Psoas muscle (tissue), 7 donors: ENCODE measurements at regions not wholly inside any gene's neighbourhood (a gene's known extent, or its start where the extent isn't known, plus 50 kb on each side); places are given as distances from the start of the nearest gene placed in this dataset.
A peak's percentile ranks its signal among the peaks of the same experiment; 100 is the strongest.
"Not testable (repeated sequence)": the region's sequence is repeated elsewhere in the genome, so short reads cannot be mapped to it uniquely, and the experiment has no call there.

Experiments used
- ATAC-seq, 4 donors: fragments of 200-7000 bp; cut with Tn5 transposase; one replicate each; pipeline ENCODE4 v1.9.1; 2020; ENCODE audit warnings: moderate library complexity in 3 of 4, mild to moderate bottlenecking in 2 of 4
- DNase-seq, 2 donors: peaks; one replicate each; pipeline ENCODE4 v3.0.0-alpha.2; 2020
- H3K27ac ChIP-seq: fragments of 200-600 bp; one replicate; pipeline ENCODE4 v1.8.0; 2022
- H3K27me3 ChIP-seq, 3 donors: fragments of 200-600 bp in 1 of 3; one replicate each; pipeline versions ENCODE4 v1.6.1 to v1.8.0; 2013 to 2022; ENCODE audit warnings: low read length in 2 of 3, mild to moderate bottlenecking in 2 of 3, moderate library complexity in 1 of 3; ENCODE audit not compliant: insufficient read depth in 3 of 3
- H3K36me3 ChIP-seq, 2 donors: fragments of 200-600 bp in 1 of 2; one replicate each; pipeline versions ENCODE4 v1.6.1 to v1.8.0; 2013 to 2022; ENCODE audit warnings: low read depth in 1 of 2, mild to moderate bottlenecking in 1 of 2, moderate library complexity in 1 of 2; ENCODE audit not compliant: insufficient read depth in 1 of 2
- H3K4me1 ChIP-seq: fragments of 200-600 bp; one replicate; pipeline ENCODE4 v1.8.0; 2022
- H3K4me3 ChIP-seq: fragments of 200-600 bp; one replicate; pipeline ENCODE4 v1.8.0; 2022; ENCODE audit warnings: mild to moderate bottlenecking
- H3K9me3 ChIP-seq: fragments of 200-600 bp; one replicate; pipeline ENCODE4 v1.8.0; 2022
- WGBS, 3 donors: extraction: QIAGEN DNeasy Blood & Tissue Kit; methylation state at CpG; one replicate each; pipeline versions ENCODE4 v1.1.6 to v1.1.7; 2013; 5-methylcytosine and 5-hydroxymethylcytosine counted together
- intact Hi-C, 2 donors: fragments of 100-400 bp; cut with DNase I; formaldehyde crosslinking; loops; one replicate each; pipeline versions ENCODE4 v1.11.0 to v1.14.2; 2022
- TF ChIP-seq, protein P1 (sequence below): fragments of 200-600 bp; IDR thresholded peaks from one replicate; pipeline ENCODE4 v1.8.0; 2022; ENCODE audit warnings: antibody characterized with exemption
- donor health status: healthy with polysubstance abuse.
- donor health status: DM: no; HTN: no; CAD: no; lungs with moderate emphysema.
- donor health status: Bipolar disorder and iron deficiency.
- donor health status: healthy.
- donor health status: DM: yes; HTN: yes; CAD: no.
- donor health status: DM: no; HTN: no; CAD: no.
- donor health status: DM: yes; HTN: yes; CAD: no.

DNA sequence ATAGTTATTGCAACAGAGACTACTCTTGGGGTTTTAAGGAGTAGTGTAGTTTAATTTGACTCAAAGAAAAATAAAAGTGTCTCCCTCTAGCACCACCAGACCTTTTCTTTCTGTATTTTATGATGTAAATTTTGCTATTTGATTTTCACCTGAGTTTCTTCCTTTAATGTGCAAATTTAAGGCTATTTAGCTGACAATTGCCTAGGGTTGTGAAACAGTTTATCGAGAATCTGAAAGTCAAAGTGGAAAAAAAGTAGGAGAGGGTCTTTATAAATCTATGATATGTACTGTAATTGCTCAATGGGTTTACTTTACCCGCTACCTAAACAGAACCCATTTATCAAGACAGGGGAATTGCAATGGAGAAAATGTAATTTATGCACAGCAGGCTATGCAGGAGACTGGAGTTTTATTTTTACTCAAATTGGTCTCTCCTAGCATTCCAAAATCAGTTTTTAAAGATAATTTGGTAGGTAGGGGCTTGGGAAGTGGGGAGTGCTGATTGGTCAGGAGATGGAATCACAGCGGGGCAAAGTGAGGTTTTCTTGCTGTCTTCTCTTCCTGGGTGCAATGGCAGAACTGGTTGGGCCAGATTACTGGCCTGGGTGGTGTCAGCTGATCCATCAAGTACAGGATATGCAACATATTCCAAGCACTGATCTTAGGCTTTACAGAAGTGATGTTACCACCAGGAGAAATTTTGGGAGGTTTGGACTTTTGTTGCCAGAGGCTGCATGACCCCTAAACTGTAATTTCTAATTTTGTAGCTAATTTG, 228.6 kb upstream of the TACR3 start:
- no peaks in the 10 kb centered on the region for H3K36me3 ChIP-seq
- ATAC-seq (no peak), DNase-seq (no peak)
- no peak overlapping the region for H3K27ac ChIP-seq
- H3K4me3 ChIP-seq, result no peak overlapping the region
- no peaks in the 10 kb centered on the region for H3K27me3 ChIP-seq
- TF ChIP-seq, protein P1, sequence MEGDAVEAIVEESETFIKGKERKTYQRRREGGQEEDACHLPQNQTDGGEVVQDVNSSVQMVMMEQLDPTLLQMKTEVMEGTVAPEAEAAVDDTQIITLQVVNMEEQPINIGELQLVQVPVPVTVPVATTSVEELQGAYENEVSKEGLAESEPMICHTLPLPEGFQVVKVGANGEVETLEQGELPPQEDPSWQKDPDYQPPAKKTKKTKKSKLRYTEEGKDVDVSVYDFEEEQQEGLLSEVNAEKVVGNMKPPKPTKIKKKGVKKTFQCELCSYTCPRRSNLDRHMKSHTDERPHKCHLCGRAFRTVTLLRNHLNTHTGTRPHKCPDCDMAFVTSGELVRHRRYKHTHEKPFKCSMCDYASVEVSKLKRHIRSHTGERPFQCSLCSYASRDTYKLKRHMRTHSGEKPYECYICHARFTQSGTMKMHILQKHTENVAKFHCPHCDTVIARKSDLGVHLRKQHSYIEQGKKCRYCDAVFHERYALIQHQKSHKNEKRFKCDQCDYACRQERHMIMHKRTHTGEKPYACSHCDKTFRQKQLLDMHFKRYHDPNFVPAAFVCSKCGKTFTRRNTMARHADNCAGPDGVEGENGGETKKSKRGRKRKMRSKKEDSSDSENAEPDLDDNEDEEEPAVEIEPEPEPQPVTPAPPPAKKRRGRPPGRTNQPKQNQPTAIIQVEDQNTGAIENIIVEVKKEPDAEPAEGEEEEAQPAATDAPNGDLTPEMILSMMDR, result no peak
- H3K9me3 ChIP-seq, result no peaks in the 10 kb centered on the region
- intact Hi-C loops, result no loop called here
- no peaks in the 10 kb centered on the region for H3K4me1 ChIP-seq
- 32 to 59% (median 58%) methylated on average over 3 of the region's 3 CpGs for WGBS, 3 donors

- H3K9me3 ChIP-seq, result no peaks in the 10 kb centered on the region
- TF ChIP-seq, protein P1, result no peak
- no peak for ATAC-seq
- WGBS, 3 donors, result 72 to 81% (median 74%) methylated on average over 1 of the region's 1 CpG
- H3K27ac ChIP-seq, result no peak overlapping the region
- no peaks in the 10 kb centered on the region for H3K27me3 ChIP-seq
- no peak for DNase-seq
- H3K4me3 ChIP-seq, result no peak overlapping the region
- no peaks in the 10 kb centered on the region for H3K4me1 ChIP-seq
- H3K36me3 ChIP-seq, result no peaks in the 10 kb centered on the region
- intact Hi-C loops, result no loop called here
Observed at GRCh38 chr4:103947617-103948016, 227.8 kb upstream of the TACR3 start.

GRCh38 chr4:103946621-103947268, 227.0 kb upstream of the TACR3 start:
- H3K27me3 ChIP-seq, H3K4me3 ChIP-seq, ATAC-seq, H3K36me3 ChIP-seq, DNase-seq, H3K4me1 ChIP-seq, intact Hi-C loops, H3K9me3 ChIP-seq, H3K27ac ChIP-seq: not testable (repeated sequence)
- WGBS, 3 donors, result 65 to 74% (median 69%) methylated on average over 3 of the region's 3 CpGs

GRCh38 chr4:103938488-103938887, 218.7 kb upstream of the TACR3 start:
- WGBS, 3 donors, result 66 to 73% (median 67%) methylated on average over 4 of the region's 4 CpGs
- intact Hi-C loops, result no loop called here
- no peak for ATAC-seq
- H3K36me3 ChIP-seq, result no peaks in the 10 kb centered on the region
- H3K4me1 ChIP-seq, result no peaks in the 10 kb centered on the region
- no peak overlapping the region for H3K4me3 ChIP-seq
- H3K27me3 ChIP-seq, result no peaks in the 10 kb centered on the region
- TF ChIP-seq, protein P1, result no peak
- no peak overlapping the region for H3K27ac ChIP-seq
- no peaks in the 10 kb centered on the region for H3K9me3 ChIP-seq
- no peak for DNase-seq

DNA sequence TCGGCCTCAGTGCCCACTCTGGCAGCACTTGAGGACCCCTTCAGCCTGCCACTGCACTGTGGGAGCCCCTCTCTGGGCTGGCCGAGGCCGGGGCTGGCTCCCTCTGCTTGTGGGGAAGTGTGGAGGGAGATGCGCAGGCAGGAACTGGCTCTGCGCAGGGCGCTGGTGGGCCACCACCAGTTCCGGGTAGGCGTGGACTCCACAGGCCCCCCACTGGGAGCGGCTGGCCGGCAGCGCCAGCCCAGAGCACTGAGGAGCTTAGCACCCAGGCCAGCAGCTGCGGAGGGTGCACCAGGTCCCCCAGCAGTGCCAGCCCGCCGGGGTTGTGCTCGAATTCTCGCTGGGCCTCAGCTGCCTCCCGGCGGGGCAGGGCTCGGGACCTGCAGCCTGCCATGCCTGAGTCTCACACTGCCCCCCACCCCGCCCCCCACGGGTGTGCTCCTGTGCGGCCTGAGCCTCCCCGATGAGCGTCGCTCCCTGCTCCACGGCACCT, 216.9 kb upstream of the TACR3 start:
- peak in 1 of 2 donors; percentile 48 for DNase-seq
- Histone ChIP-seq H3K36me3 (no peaks in the 10 kb centered on the region), H3K4me3 (no peak overlapping the region), H3K27me3 (no peaks in the 10 kb centered on the region), H3K9me3 (no peaks in the 10 kb centered on the region), H3K4me1 (no peaks in the 10 kb centered on the region), H3K27ac (no peak overlapping the region)
- no peak for ATAC-seq
- intact Hi-C loops, result no loop called here
- 96 to 97% (median 97%) methylated on average over 21 to 26 of the region's 26 CpGs for WGBS, 3 donors
- TF ChIP-seq, protein P1, result no peak
